H1 (cell line): ENCODE measurements at regions not wholly inside any gene's neighbourhood (a gene's known extent, or its start where the extent isn't known, plus 50 kb on each side); places are given as distances from the start of the nearest gene placed in this dataset.

Source experiments
- CTCF ChIA-PET: fragments of 300-600 bp; sonication (Branson Sonifier 250); formaldehyde crosslinking; loops from one replicate; lab custom pipeline; 2021; ENCODE audit not compliant: partially characterized antibody; lab: Charles Lee
- POLR2A ChIA-PET: fragments of 300-600 bp; sonication (Branson Sonifier 250); formaldehyde crosslinking; loops from one replicate; lab custom pipeline; 2021; ENCODE audit warnings: inconsistent platforms; ENCODE audit not compliant: partially characterized antibody; lab: Charles Lee
- DNase-seq, 2 experiments: peaks; one replicate each; pipeline versions ENCODE4 v3.0.0 to v3.0.0-alpha.2; 2010 to 2022; ENCODE audit warnings: low spot score in 2 of 2, low read depth in 1 of 2, mixed read lengths in 1 of 2
- FAIRE-seq: peaks from 2 replicates; lab custom pipeline; 2011; peaks lifted over from hg19 to GRCh38; lab: Jason Lieb, UNC
- H2AFZ ChIP-seq: 2 replicates; pipeline ENCODE4 v1.8.1; 2012; ENCODE audit warnings: low read length, inconsistent platforms
- H2AK5ac ChIP-seq: 2 replicates; pipeline ENCODE4 v1.6.1; 2013; ENCODE audit warnings: low read depth, low read length
- H2BK120ac ChIP-seq: replicated peaks from 2 replicates; pipeline ENCODE3; 2013; ENCODE audit warnings: low read depth, low read length, inconsistent platforms
- H2BK12ac ChIP-seq: 2 replicates; pipeline ENCODE4 v1.6.1; 2013; ENCODE audit warnings: low read depth, low read length
- H2BK15ac ChIP-seq: 2 replicates; pipeline ENCODE4 v1.6.1; 2013; ENCODE audit warnings: low read length
- H2BK20ac ChIP-seq: 2 replicates; pipeline ENCODE4 v1.6.1; 2013; ENCODE audit warnings: low read length
- H2BK5ac ChIP-seq: 2 replicates; pipeline ENCODE4 v1.6.1; 2013; ENCODE audit warnings: low read depth, low read length
- H3K14ac ChIP-seq: 2 replicates; pipeline ENCODE4 v1.6.1; 2013; ENCODE audit warnings: inconsistent platforms; ENCODE audit not compliant: insufficient read length
- H3K18ac ChIP-seq: 2 replicates; pipeline ENCODE4 v1.6.1; 2013; ENCODE audit warnings: low read length; ENCODE audit errors: extremely low read depth
- H3K23ac ChIP-seq: 2 replicates; pipeline ENCODE4 v1.6.1; 2013; ENCODE audit warnings: inconsistent platforms; ENCODE audit not compliant: insufficient read length
- H3K23me2 ChIP-seq: 2 replicates; pipeline ENCODE4 v1.6.1; 2013; ENCODE audit warnings: low read depth, low read length
- H3K27ac ChIP-seq: 2 replicates; pipeline ENCODE4 v1.6.1; 2011; ENCODE audit warnings: low read depth, low read length, inconsistent platforms
- H3K27me3 ChIP-seq, 4 experiments: replicated peaks in 1 of 4; 1 replicate in 1 of 4; 2 replicates in 3 of 4; pipeline versions ENCODE4 v1.6.1 to v1.8.1; 2011 to 2013; ENCODE audit warnings: low read length in 3 of 4, mild to moderate bottlenecking in 3 of 4, inconsistent platforms in 2 of 4, mixed read lengths in 2 of 4, moderate library complexity in 1 of 4; ENCODE audit not compliant: control insufficient read depth in 3 of 4, insufficient read depth in 3 of 4; ENCODE audit errors: extremely low read depth in 1 of 4
- H3K36me3 ChIP-seq, 4 experiments: 2 replicates each; pipeline versions ENCODE4 v1.6.1 to v1.8.1; 2011 to 2013; ENCODE audit warnings: mild to moderate bottlenecking in 4 of 4, low read length in 3 of 4, moderate library complexity in 2 of 4, control low read depth in 1 of 4, inconsistent platforms in 1 of 4; ENCODE audit not compliant: insufficient read depth in 4 of 4, control insufficient read depth in 2 of 4
- H3K4ac ChIP-seq: replicated peaks from 2 replicates; pipeline ENCODE3; 2013; ENCODE audit warnings: low read length, low read depth, mixed read lengths, inconsistent platforms; ENCODE audit not compliant: insufficient read length
- H3K4me1 ChIP-seq, 4 experiments: replicated peaks in 1 of 4; 1 replicate in 1 of 4; 2 replicates in 3 of 4; pipeline versions ENCODE4 v1.6.1 to v1.8.1; 2011 to 2013; ENCODE audit warnings: low read length in 3 of 4, inconsistent platforms in 2 of 4, mixed read lengths in 1 of 4; ENCODE audit not compliant: insufficient read depth in 4 of 4, control insufficient read depth in 3 of 4
- H3K4me2 ChIP-seq, 2 experiments: 2 replicates each; pipeline versions ENCODE4 v1.6.1 to v1.8.1; 2011 to 2013; ENCODE audit warnings: low read depth in 2 of 2, low read length in 2 of 2, control low read depth in 1 of 2, inconsistent platforms in 1 of 2, mild to moderate bottlenecking in 1 of 2; ENCODE audit not compliant: insufficient read depth in 1 of 2
- H3K4me3 ChIP-seq, 4 experiments: fragments of 200-600, 300-600 bp in 1 of 4; sonication (generic), shearing (Covaris generic), sonication (Bioruptor Twin) in 1 of 4; 2 replicates each; pipeline versions ENCODE4 v1.5.1 to v1.8.1; 2011 to 2016; ENCODE audit warnings: low read length in 4 of 4, low read depth in 3 of 4, control low read depth in 2 of 4, inconsistent platforms in 2 of 4, mild to moderate bottlenecking in 2 of 4, mixed read lengths in 1 of 4, moderate library complexity in 1 of 4; ENCODE audit not compliant: insufficient read depth in 2 of 4; ENCODE audit errors: extremely low read depth in 1 of 4
- H3K56ac ChIP-seq: replicated peaks from 2 replicates; pipeline ENCODE3; 2013; ENCODE audit warnings: low read depth, mild to moderate bottlenecking, mixed read lengths, low read length, inconsistent platforms; ENCODE audit not compliant: insufficient read length
- H3K79me1 ChIP-seq: 2 replicates; pipeline ENCODE4 v1.6.1; 2013; ENCODE audit warnings: low read depth, low read length, control low read depth
- H3K79me2 ChIP-seq, 2 experiments: 2 replicates each; pipeline versions ENCODE4 v1.6.1 to v1.8.1; 2012 to 2013; ENCODE audit warnings: low read length in 2 of 2, mild to moderate bottlenecking in 2 of 2, inconsistent platforms in 1 of 2; ENCODE audit not compliant: insufficient read depth in 2 of 2, control insufficient read depth in 1 of 2
- H3K9ac ChIP-seq, 4 experiments: replicated peaks in 1 of 4; 1 replicate in 1 of 4; 2 replicates in 3 of 4; pipeline versions ENCODE4 v1.6.1 to v1.8.1; 2011 to 2013; ENCODE audit warnings: low read depth in 3 of 4, low read length in 3 of 4, control low read depth in 2 of 4, mild to moderate bottlenecking in 2 of 4, moderate library complexity in 2 of 4, inconsistent platforms in 1 of 4; ENCODE audit errors: extremely low read depth in 1 of 4
- H3K9me3 ChIP-seq, 2 experiments: 2 replicates each; pipeline versions ENCODE4 v1.6.1 to v1.8.1; 2012 to 2013; ENCODE audit warnings: mild to moderate bottlenecking in 2 of 2, moderate library complexity in 2 of 2, control low read depth in 1 of 2, inconsistent platforms in 1 of 2, low read depth in 1 of 2, low read length in 1 of 2, mixed read lengths in 1 of 2; ENCODE audit not compliant: insufficient read depth in 2 of 2
- H4K20me1 ChIP-seq, 2 experiments: replicated peaks in 1 of 2; 2 replicates each; pipeline versions ENCODE3 to v1.8.1; 2011 to 2013; ENCODE audit warnings: inconsistent platforms in 2 of 2, low read length in 2 of 2, mild to moderate bottlenecking in 1 of 2; ENCODE audit not compliant: insufficient read depth in 2 of 2, control insufficient read depth in 1 of 2
- H4K5ac ChIP-seq: 2 replicates; pipeline ENCODE4 v1.6.1; 2013; ENCODE audit warnings: low read length, low read depth, mixed read lengths, inconsistent platforms; ENCODE audit not compliant: insufficient read length
- H4K8ac ChIP-seq: 2 replicates; pipeline ENCODE4 v1.8.0; 2013; ENCODE audit warnings: mild to moderate bottlenecking, moderate library complexity, low read length, inconsistent platforms; ENCODE audit not compliant: insufficient read depth; ENCODE audit errors: extremely low read depth
- H4K91ac ChIP-seq: replicated peaks from 2 replicates; pipeline ENCODE3; 2013; ENCODE audit warnings: low read length, mixed read lengths, inconsistent platforms; ENCODE audit not compliant: insufficient read length
- CBX8 ChIP-seq: fragments of 300-800, 300-1000 bp; sonication (generic); IDR thresholded peaks from 2 replicates; pipeline ENCODE4 v1.7.1; 2016; ENCODE audit warnings: low read depth, low read length, borderline replicate concordance
- EGR1 ChIP-seq: IDR thresholded peaks from 2 replicates; pipeline ENCODE4 v1.6.1; 2011; ENCODE audit warnings: low read depth, low read length, borderline replicate concordance
- GABPA ChIP-seq: IDR thresholded peaks from 2 replicates; pipeline ENCODE4 v1.6.1; 2011; ENCODE audit warnings: mild to moderate bottlenecking, low read length, moderate library complexity, borderline replicate concordance; ENCODE audit not compliant: insufficient read depth
- HDAC2 ChIP-seq, 2 experiments: fragments of 300-600 bp in 1 of 2; sonication (generic) in 1 of 2; IDR thresholded peaks; 2 replicates each; pipeline ENCODE4 v1.6.1; 2011 to 2012; ENCODE audit warnings: low read depth in 2 of 2, low read length in 2 of 2, mild to moderate bottlenecking in 2 of 2, moderate library complexity in 2 of 2, borderline replicate concordance in 1 of 2, inconsistent platforms in 1 of 2
- HDAC6 ChIP-seq: IDR thresholded peaks from one replicate; pipeline ENCODE4 v1.7.1; 2012; ENCODE audit warnings: low read depth, mild to moderate bottlenecking, inconsistent platforms, low read length, moderate library complexity
- KDM1A ChIP-seq: fragments of 200-600, 300-600 bp; sonication (generic); IDR thresholded peaks from 2 replicates; pipeline ENCODE4 v1.7.1; 2016; ENCODE audit warnings: mild to moderate bottlenecking, low read length, borderline replicate concordance
- KDM4A ChIP-seq: IDR thresholded peaks from one replicate; pipeline ENCODE4 v1.7.1; 2012; ENCODE audit warnings: low read depth, mild to moderate bottlenecking, moderate library complexity, low read length, inconsistent platforms; ENCODE audit not compliant: severe bottlenecking
- NRF1 ChIP-seq: IDR thresholded peaks from 2 replicates; pipeline ENCODE4 v1.6.1; 2011; ENCODE audit warnings: mild to moderate bottlenecking, low read depth, low read length, improper control_type of control experiment
- POU5F1 ChIP-seq: IDR thresholded peaks from 2 replicates; pipeline ENCODE4 v1.6.1; 2011; ENCODE audit warnings: low read depth, mild to moderate bottlenecking, low read length, moderate library complexity
- RFX5 ChIP-seq: IDR thresholded peaks from 2 replicates; pipeline ENCODE4 v1.6.1; 2011; ENCODE audit warnings: low read depth, low read length, improper control_type of control experiment, borderline replicate concordance
- RXRA ChIP-seq: IDR thresholded peaks from 2 replicates; pipeline ENCODE4 v1.6.1; 2011; ENCODE audit warnings: low read depth, mild to moderate bottlenecking, low read length, moderate library complexity; ENCODE audit not compliant: insufficient read depth
- WGBS, 2 experiments: shearing (Covaris generic) in 1 of 2; methylation state at CpG; one replicate each; pipeline versions ENCODE4 v1.1.6 to v1.1.7; 2013 to 2015; ENCODE audit warnings: low lambda C conversion rate in 2 of 2, mixed read lengths in 2 of 2, inconsistent platforms in 1 of 2, low coverage in 1 of 2, missing lambda C conversion rate in 1 of 2; ENCODE audit not compliant: insufficient replicate concordance in 2 of 2, insufficient coverage in 1 of 2, insufficient read length in 1 of 2; ENCODE audit errors: extremely low coverage in 1 of 2, missing lambda C conversion rate in 1 of 2; 5-methylcytosine and 5-hydroxymethylcytosine counted together
- TF ChIP-seq, protein P1 (sequence below): IDR thresholded peaks from 2 replicates; pipeline ENCODE4 v1.6.1; 2012; ENCODE audit warnings: inconsistent platforms

- H2BK15ac ChIP-seq, result no peak overlapping the region
- no peak for FAIRE-seq
- no peak overlapping the region for H4K91ac ChIP-seq
- DNase-seq, result no peak
- no peaks in the 10 kb centered on the region; a peak in 1 of 7 replicates for H3K4me1 ChIP-seq
- H3K4ac ChIP-seq, result no peak overlapping the region
- no peak overlapping the region for H2BK120ac ChIP-seq
- H2BK12ac ChIP-seq, result no peak overlapping the region
- no peak overlapping the region for H3K4me3 ChIP-seq
- WGBS, 2 experiments, result 87% methylated on average over 4 of the region's 4 CpGs; no CpG with 5 or more reads in 1 of the 2 experiments
- H3K14ac ChIP-seq, result no peak overlapping the region
- H3K79me2 ChIP-seq, result no peaks in the 10 kb centered on the region
- H3K56ac ChIP-seq, result no peak overlapping the region
- H4K8ac ChIP-seq, result no peak overlapping the region
- H3K9me3 ChIP-seq, result no peaks in the 10 kb centered on the region
- H2AK5ac ChIP-seq, result no peak overlapping the region
- no peak overlapping the region for H2BK20ac ChIP-seq
- no peak overlapping the region for H3K4me2 ChIP-seq
- no peak overlapping the region for H3K23ac ChIP-seq
- no peak overlapping the region for H4K5ac ChIP-seq
- POLR2A ChIA-PET, result no interaction called here
- CTCF ChIA-PET, result interaction anchor here (0.5 kb wide), 1 partner anchor 51 kb away, joined by 3 read pairs; no protein-coding TSS in a partner anchor
- H3K23me2 ChIP-seq, result peaks cover 1% of the 10 kb centered on the region; the same call in 1 of the 2 replicates
- no peaks in the 10 kb centered on the region for H3K36me3 ChIP-seq
- H4K20me1 ChIP-seq, result no peaks in the 10 kb centered on the region
- H3K9ac ChIP-seq, result no peak overlapping the region
- no peaks in the 10 kb centered on the region for H3K27me3 ChIP-seq
- no peak overlapping the region; the same call in 1 of the 2 replicates for H2AFZ ChIP-seq
- no peaks in the 10 kb centered on the region for H3K79me1 ChIP-seq
- H2BK5ac ChIP-seq, result no peak overlapping the region
- H3K18ac ChIP-seq, result no peak overlapping the region
- H3K27ac ChIP-seq, result no peak overlapping the region
- no peak for TF ChIP-seq POU5F1
- no peak for TF ChIP-seq CBX8
- no peak for TF ChIP-seq HDAC2 (IDR thresholded peaks at IDR 0.05; ENCODE audit: borderline replicate concordance in 1 of 2, low read depth in 2 of 2, low read length in 2 of 2)
- no peak for TF ChIP-seq GABPA
- TF ChIP-seq KDM1A, result no peak
- TF ChIP-seq NRF1, result no peak
- no peak for TF ChIP-seq HDAC6
- no peak for TF ChIP-seq RFX5
- no peak for TF ChIP-seq KDM4A
- no peak for TF ChIP-seq EGR1
- TF ChIP-seq, protein P1, sequence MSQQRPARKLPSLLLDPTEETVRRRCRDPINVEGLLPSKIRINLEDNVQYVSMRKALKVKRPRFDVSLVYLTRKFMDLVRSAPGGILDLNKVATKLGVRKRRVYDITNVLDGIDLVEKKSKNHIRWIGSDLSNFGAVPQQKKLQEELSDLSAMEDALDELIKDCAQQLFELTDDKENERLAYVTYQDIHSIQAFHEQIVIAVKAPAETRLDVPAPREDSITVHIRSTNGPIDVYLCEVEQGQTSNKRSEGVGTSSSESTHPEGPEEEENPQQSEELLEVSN, result no peak
- TF ChIP-seq RXRA, result no peak
These were observed 468.7 kb downstream of the NOVA1 start for GRCh38 chr14:26128931-26129671.
